IMR-90 (cell line): ENCODE measurements at regions not wholly inside any gene's neighbourhood (a gene's known extent, or its start where the extent isn't known, plus 50 kb on each side); places are given as distances from the start of the nearest gene placed in this dataset.
"Not testable (repeated sequence)": the region's sequence is repeated elsewhere in the genome, so short reads cannot be mapped to it uniquely, and the experiment has no call there.

Source experiments
- ATAC-seq: fragments of 200-7000 bp; cut with Tn5 transposase; 2 replicates; pipeline ENCODE4 v1.9.1; 2020; ENCODE audit warnings: low read depth, mild to moderate bottlenecking, moderate library complexity
- BruUV-seq: library from RNA; stranded (reverse); fragments of 400-500 nt; replicated peaks from 2 replicates; lab custom pipeline; 2021; lab: Mats Ljungman, UMichigan
- CTCF ChIA-PET: fragments of 300-600 bp; formaldehyde crosslinking; extraction: SDS; loops from one replicate; lab custom pipeline; 2021; ENCODE audit warnings: antibody characterized with exemption; lab: Yijun Ruan, JAX
- POLR2A ChIA-PET: fragments of 300-600 bp; sonication (Branson Sonifier 250); formaldehyde crosslinking; loops from one replicate; lab custom pipeline; 2022; ENCODE audit warnings: antibody characterized with exemption; ENCODE audit not compliant: unreplicated experiment; lab: Charles Lee
- DNase-seq: peaks from one replicate; pipeline ENCODE4 v3.0.0; 2013
- H2AFZ ChIP-seq: replicated peaks from 2 replicates; pipeline ENCODE3; 2013; ENCODE audit warnings: low read length, mild to moderate bottlenecking; ENCODE audit not compliant: poor library complexity
- H2AK5ac ChIP-seq: 2 replicates; pipeline ENCODE4 v1.6.1; 2013; ENCODE audit warnings: low read depth, low read length, inconsistent platforms
- H2AK9ac ChIP-seq: replicated peaks from 2 replicates; pipeline ENCODE3; 2013; ENCODE audit warnings: mild to moderate bottlenecking, low read depth, low read length, moderate library complexity; ENCODE audit not compliant: poor library complexity
- H2BK120ac ChIP-seq: 2 replicates; pipeline ENCODE4 v1.6.1; 2013; ENCODE audit warnings: low read depth, low read length, inconsistent platforms
- H2BK15ac ChIP-seq: 3 replicates; pipeline ENCODE4 v1.6.1; 2013; ENCODE audit warnings: low read depth, low read length, inconsistent platforms
- H2BK20ac ChIP-seq: 2 replicates; pipeline ENCODE4 v1.6.1; 2013; ENCODE audit warnings: low read depth, mild to moderate bottlenecking, inconsistent platforms, low read length, moderate library complexity
- H2BK5ac ChIP-seq: 2 replicates; pipeline ENCODE4 v1.6.1; 2013; ENCODE audit warnings: mild to moderate bottlenecking, low read depth, low read length, inconsistent platforms; ENCODE audit not compliant: poor library complexity, severe bottlenecking
- H3K14ac ChIP-seq: replicated peaks from 2 replicates; pipeline ENCODE4 v1.6.1; 2013; ENCODE audit warnings: low read depth, low read length, inconsistent platforms
- H3K18ac ChIP-seq: 2 replicates; pipeline ENCODE4 v1.6.1; 2013; ENCODE audit warnings: low read depth, low read length, control low read depth
- H3K23ac ChIP-seq: 2 replicates; pipeline ENCODE4 v1.6.1; 2013; ENCODE audit warnings: low read depth, low read length, inconsistent platforms
- H3K27ac ChIP-seq: 2 replicates; pipeline ENCODE4 v1.5.1; 2013; ENCODE audit warnings: mild to moderate bottlenecking, control low read depth, low read length; ENCODE audit not compliant: insufficient read depth
- H3K27me3 ChIP-seq: 2 replicates; pipeline ENCODE4 v1.6.1; 2013; ENCODE audit warnings: low read length; ENCODE audit not compliant: control insufficient read depth, insufficient read depth
- H3K36me3 ChIP-seq: 2 replicates; pipeline ENCODE4 v1.6.1; 2013; ENCODE audit warnings: low read length, mixed read lengths; ENCODE audit not compliant: control insufficient read depth, insufficient read depth
- H3K4ac ChIP-seq: 2 replicates; pipeline ENCODE4 v1.6.1; 2013; ENCODE audit warnings: low read depth, low read length, inconsistent platforms
- H3K4me1 ChIP-seq: 2 replicates; pipeline ENCODE4 v1.6.1; 2013; ENCODE audit warnings: low read length, mixed read lengths; ENCODE audit not compliant: control insufficient read depth, insufficient read depth
- H3K4me2 ChIP-seq: 2 replicates; pipeline ENCODE4 v1.6.1; 2013; ENCODE audit warnings: low read depth, mild to moderate bottlenecking, control low read depth, low read length, moderate library complexity
- H3K4me3 ChIP-seq: 2 replicates; pipeline ENCODE4 v1.5.1; 2013; ENCODE audit warnings: low read depth, mild to moderate bottlenecking, control low read depth, low read length, moderate library complexity; ENCODE audit not compliant: insufficient read depth
- H3K56ac ChIP-seq: 2 replicates; pipeline ENCODE4 v1.6.1; 2013; ENCODE audit warnings: low read length, inconsistent platforms; ENCODE audit not compliant: insufficient read depth; ENCODE audit errors: extremely low read depth
- H3K79me1 ChIP-seq, 2 experiments: 2 replicates each; pipeline ENCODE4 v1.6.1; 2013; ENCODE audit warnings: low read length in 2 of 2, inconsistent platforms in 1 of 2, low read depth in 1 of 2
- H3K9ac ChIP-seq: 2 replicates; pipeline ENCODE4 v1.6.1; 2013; ENCODE audit warnings: low read depth, low read length, control low read depth
- H3K9me1 ChIP-seq: 2 replicates; pipeline ENCODE4 v1.6.1; 2013; ENCODE audit warnings: low read length, inconsistent platforms; ENCODE audit not compliant: insufficient read depth
- H3K9me3 ChIP-seq: 2 replicates; pipeline ENCODE4 v1.6.1; 2013; ENCODE audit warnings: low read length; ENCODE audit not compliant: control insufficient read depth, insufficient read depth
- H4K20me1 ChIP-seq: 2 replicates; pipeline ENCODE4 v1.6.1; 2013; ENCODE audit warnings: low read length, inconsistent platforms; ENCODE audit not compliant: insufficient read depth
- H4K5ac ChIP-seq: 2 replicates; pipeline ENCODE4 v1.6.1; 2013; ENCODE audit warnings: mild to moderate bottlenecking, low read depth, low read length, control low read depth
- H4K8ac ChIP-seq, 2 experiments: 2 replicates each; pipeline ENCODE4 v1.6.1; 2013; ENCODE audit warnings: low read depth in 2 of 2, low read length in 2 of 2, control low read depth in 1 of 2, inconsistent platforms in 1 of 2
- H4K91ac ChIP-seq: 2 replicates; pipeline ENCODE4 v1.6.1; 2013; ENCODE audit warnings: low read depth, low read length, inconsistent platforms; ENCODE audit not compliant: insufficient read depth
- WGBS, 2 experiments: methylation state at CpG; one replicate each; pipeline versions ENCODE4 v1.1.5 to v1.1.7; 2013; ENCODE audit warnings: missing lambda C conversion rate in 2 of 2; ENCODE audit not compliant: insufficient read length in 1 of 2; ENCODE audit errors: extremely low coverage in 2 of 2; 5-methylcytosine and 5-hydroxymethylcytosine counted together
- dilution Hi-C: fragments of 300-500 bp; cut with HindIII; formaldehyde crosslinking; loops from one replicate; pipeline ENCODE4 v1.14.3; 2018; ENCODE audit warnings: low sequenced_read_pairs; ENCODE audit not compliant: unreplicated experiment
- in situ Hi-C: fragments of 300-500 bp; cut with MboI; formaldehyde crosslinking; loops from 3 replicates; pipeline ENCODE4 v1.14.3; 2019; ENCODE audit warnings: low sequenced_read_pairs, inconsistent platforms, mixed read lengths
- intact Hi-C: fragments of 100-400 bp; cut with micrococcal nuclease; formaldehyde crosslinking; loops from 2 replicates; pipeline ENCODE4 v1.10.0; 2022

GRCh38 chr17:30650149-30650548 is 172.9 kb downstream of the GOSR1 start:
- H3K56ac ChIP-seq, H3K27me3 ChIP-seq, H2AK5ac ChIP-seq, H3K9me1 ChIP-seq, ATAC-seq, H3K9me3 ChIP-seq, dilution Hi-C loops, H3K14ac ChIP-seq, H2AFZ ChIP-seq, BruUV-seq, H2BK20ac ChIP-seq, in situ Hi-C loops, CTCF ChIA-PET, H3K4me2 ChIP-seq, H3K9ac ChIP-seq, H2AK9ac ChIP-seq, POLR2A ChIA-PET, H2BK120ac ChIP-seq, H2BK15ac ChIP-seq, H3K23ac ChIP-seq, H4K20me1 ChIP-seq, H2BK5ac ChIP-seq, DNase-seq, H4K8ac ChIP-seq, H4K5ac ChIP-seq, H3K4ac ChIP-seq, intact Hi-C loops, H3K36me3 ChIP-seq, H3K79me1 ChIP-seq, H3K18ac ChIP-seq, H3K4me3 ChIP-seq, H4K91ac ChIP-seq, H3K27ac ChIP-seq, H3K4me1 ChIP-seq: not testable (repeated sequence)
- no CpG with 5 or more reads among the region's 7 CpGs for WGBS, 2 experiments

GRCh38 chr17:30648015-30648620 is 170.9 kb downstream of the GOSR1 start:
- WGBS, 2 experiments, result no CpG with 5 or more reads among the region's 7 CpGs
- H3K9ac ChIP-seq, H3K27ac ChIP-seq, H3K9me3 ChIP-seq, in situ Hi-C loops, H3K23ac ChIP-seq, H2BK20ac ChIP-seq, H3K14ac ChIP-seq, H3K4me3 ChIP-seq, H4K91ac ChIP-seq, H3K27me3 ChIP-seq, H3K18ac ChIP-seq, CTCF ChIA-PET, H2BK5ac ChIP-seq, H2BK15ac ChIP-seq, POLR2A ChIA-PET, H2BK120ac ChIP-seq, BruUV-seq, H3K4me2 ChIP-seq, H3K79me1 ChIP-seq, DNase-seq, H4K20me1 ChIP-seq, H4K5ac ChIP-seq, H3K9me1 ChIP-seq, H4K8ac ChIP-seq, H3K4ac ChIP-seq, dilution Hi-C loops, H2AFZ ChIP-seq, H3K4me1 ChIP-seq, H3K36me3 ChIP-seq, H2AK9ac ChIP-seq, H3K56ac ChIP-seq, intact Hi-C loops, H2AK5ac ChIP-seq: not testable (repeated sequence)
- ATAC-seq, result peak; percentile 40; the same call in 1 of the 2 replicates
